Activated B cell treated with CpG ODN at 0.5 μM for 24 hours (primary cell): ENCODE measurements at regions not wholly inside any gene's neighbourhood (a gene's known extent, or its start where the extent isn't known, plus 50 kb on each side); places are given as distances from the start of the nearest gene placed in this dataset.

Experiments
- ATAC-seq: fragments of 200-7000 bp; cut with Tn5 transposase; one replicate; pipeline ENCODE4 v1.10.0; 2021; ENCODE audit warnings: low read depth, mild to moderate bottlenecking, moderate library complexity
- CTCF ChIA-PET: fragments of 350-600 bp; sonication (Branson Sonifier 250); formaldehyde crosslinking; loops from one replicate; lab custom pipeline; 2021; ENCODE audit warnings: antibody characterized with exemption; lab: Charles Lee
- POLR2A ChIA-PET: fragments of 350-600 bp; sonication (Branson Sonifier 250); formaldehyde crosslinking; loops from one replicate; lab custom pipeline; 2021; ENCODE audit warnings: antibody characterized with exemption; lab: Charles Lee
- DNase-seq: peaks from one replicate; pipeline ENCODE4 v3.0.0; 2022
- H3K27ac Mint-ChIP-seq: one replicate; pipeline ENCODE4 v1.8.0; 2020; ENCODE audit warnings: mixed read lengths
- H3K27me3 Mint-ChIP-seq: one replicate; pipeline ENCODE4 v1.8.0; 2021; ENCODE audit warnings: mixed read lengths
- H3K36me3 Mint-ChIP-seq: one replicate; pipeline ENCODE4 v1.8.0; 2021; ENCODE audit warnings: low read depth, mixed read lengths
- H3K4me1 Mint-ChIP-seq: one replicate; pipeline ENCODE4 v1.8.0; 2021; ENCODE audit warnings: mixed read lengths
- H3K4me3 Mint-ChIP-seq: one replicate; pipeline ENCODE4 v1.8.0; 2020; ENCODE audit warnings: mild to moderate bottlenecking, mixed read lengths
- H3K9me3 Mint-ChIP-seq: one replicate; pipeline ENCODE4 v1.8.0; 2020; ENCODE audit warnings: mixed read lengths
- intact Hi-C: fragments of 100-400 bp; cut with micrococcal nuclease; formaldehyde crosslinking; loops from one replicate; pipeline ENCODE4 v1.15.1; 2024
- TF ChIP-seq, protein P1 (sequence below): fragments of 200-600 bp; IDR thresholded peaks from one replicate; pipeline ENCODE4 v1.8.0; 2022; ENCODE audit warnings: antibody characterized with exemption, mild to moderate bottlenecking

DNA sequence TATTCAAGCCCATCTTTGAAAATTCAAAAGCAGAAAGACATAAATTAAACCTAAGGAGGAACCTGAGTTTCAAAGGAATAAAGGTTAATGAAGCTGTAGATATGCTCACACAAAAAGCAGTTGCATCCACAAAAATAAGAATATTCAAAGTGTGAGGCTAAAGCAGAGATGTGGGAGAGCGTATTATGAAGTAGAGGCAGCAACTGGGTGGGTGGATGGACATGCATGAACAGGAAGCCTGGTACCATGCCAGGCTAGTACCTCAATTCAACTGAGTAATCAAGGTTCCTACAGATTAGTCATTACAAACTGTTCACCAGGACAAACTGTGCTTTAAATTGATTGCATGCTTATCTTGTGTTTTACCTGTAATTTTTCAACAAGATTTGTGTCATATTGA, 330.0 kb upstream of the PKDCC start:
- TF ChIP-seq, protein P1, sequence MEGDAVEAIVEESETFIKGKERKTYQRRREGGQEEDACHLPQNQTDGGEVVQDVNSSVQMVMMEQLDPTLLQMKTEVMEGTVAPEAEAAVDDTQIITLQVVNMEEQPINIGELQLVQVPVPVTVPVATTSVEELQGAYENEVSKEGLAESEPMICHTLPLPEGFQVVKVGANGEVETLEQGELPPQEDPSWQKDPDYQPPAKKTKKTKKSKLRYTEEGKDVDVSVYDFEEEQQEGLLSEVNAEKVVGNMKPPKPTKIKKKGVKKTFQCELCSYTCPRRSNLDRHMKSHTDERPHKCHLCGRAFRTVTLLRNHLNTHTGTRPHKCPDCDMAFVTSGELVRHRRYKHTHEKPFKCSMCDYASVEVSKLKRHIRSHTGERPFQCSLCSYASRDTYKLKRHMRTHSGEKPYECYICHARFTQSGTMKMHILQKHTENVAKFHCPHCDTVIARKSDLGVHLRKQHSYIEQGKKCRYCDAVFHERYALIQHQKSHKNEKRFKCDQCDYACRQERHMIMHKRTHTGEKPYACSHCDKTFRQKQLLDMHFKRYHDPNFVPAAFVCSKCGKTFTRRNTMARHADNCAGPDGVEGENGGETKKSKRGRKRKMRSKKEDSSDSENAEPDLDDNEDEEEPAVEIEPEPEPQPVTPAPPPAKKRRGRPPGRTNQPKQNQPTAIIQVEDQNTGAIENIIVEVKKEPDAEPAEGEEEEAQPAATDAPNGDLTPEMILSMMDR, result no peak
- no peak overlapping the region for H3K4me3 Mint-ChIP-seq
- CTCF ChIA-PET, result no interaction called here
- POLR2A ChIA-PET, result no interaction called here
- no peak overlapping the region for H3K27ac Mint-ChIP-seq
- DNase-seq (no peak), ATAC-seq (no peak)
- H3K9me3 Mint-ChIP-seq, result no peaks in the 10 kb centered on the region
- intact Hi-C loops, result no loop called here
- H3K27me3 Mint-ChIP-seq, result no peaks in the 10 kb centered on the region
- peaks cover 22% of the 10 kb centered on the region for H3K4me1 Mint-ChIP-seq
- no peaks in the 10 kb centered on the region for H3K36me3 Mint-ChIP-seq

DNA sequence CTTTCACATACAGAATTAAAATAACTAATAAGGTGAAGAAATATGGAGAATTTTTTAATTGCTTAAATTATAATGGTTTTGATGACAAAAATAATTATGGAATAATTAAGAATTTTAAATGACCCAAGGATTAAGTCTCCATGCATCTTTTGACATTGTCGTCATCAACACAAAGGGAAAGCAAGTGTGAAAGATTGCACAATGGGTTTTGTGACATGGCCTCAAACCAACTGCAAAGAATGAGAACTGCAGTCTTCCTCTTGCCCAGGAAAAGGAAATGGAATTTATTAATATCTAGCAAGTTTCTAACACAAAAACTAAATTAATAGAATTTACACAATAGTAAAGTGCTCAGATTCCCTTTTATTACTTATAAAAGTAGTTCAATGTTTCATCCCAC, 329.1 kb upstream of the PKDCC start:
- Mint-ChIP-seq H3K27ac (no peak overlapping the region), H3K4me3 (no peak overlapping the region), H3K4me1 (peaks cover 22% of the 10 kb centered on the region), H3K9me3 (no peaks in the 10 kb centered on the region), H3K36me3 (no peaks in the 10 kb centered on the region), H3K27me3 (no peaks in the 10 kb centered on the region)
- DNase-seq (no peak), ATAC-seq (no peak)
- ChIA-PET POLR2A (no interaction called here), CTCF (no interaction called here)
- TF ChIP-seq, protein P1, result no peak
- intact Hi-C loops, result no loop called here

DNA sequence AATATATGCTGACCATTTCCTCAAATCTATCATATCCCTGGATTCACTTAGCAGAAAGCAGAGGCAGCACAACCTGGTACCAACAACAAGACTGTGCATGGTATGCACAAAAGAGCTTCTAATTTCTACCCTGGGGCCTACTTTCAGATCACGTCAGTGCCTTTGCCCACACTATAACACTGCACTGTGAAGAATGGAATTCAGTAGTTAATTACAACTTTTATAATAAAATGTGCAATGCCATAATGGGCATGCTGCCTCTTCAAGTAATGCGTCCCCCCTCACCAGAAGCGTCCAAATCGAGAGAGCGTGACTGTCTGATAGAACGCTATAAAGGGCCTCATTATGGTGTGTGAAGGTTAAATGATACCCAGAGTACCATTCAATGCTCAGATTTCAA, 328.1 kb upstream of the PKDCC start:
- DNase-seq (no peak), ATAC-seq (no peak)
- Mint-ChIP-seq H3K4me1 (peaks cover 22% of the 10 kb centered on the region), H3K36me3 (no peaks in the 10 kb centered on the region), H3K27me3 (no peaks in the 10 kb centered on the region), H3K4me3 (no peak overlapping the region), H3K27ac (no peak overlapping the region), H3K9me3 (no peaks in the 10 kb centered on the region)
- ChIA-PET POLR2A (no interaction called here), CTCF (no interaction called here)
- intact Hi-C loops, result no loop called here
- TF ChIP-seq, protein P1, result no peak

DNA sequence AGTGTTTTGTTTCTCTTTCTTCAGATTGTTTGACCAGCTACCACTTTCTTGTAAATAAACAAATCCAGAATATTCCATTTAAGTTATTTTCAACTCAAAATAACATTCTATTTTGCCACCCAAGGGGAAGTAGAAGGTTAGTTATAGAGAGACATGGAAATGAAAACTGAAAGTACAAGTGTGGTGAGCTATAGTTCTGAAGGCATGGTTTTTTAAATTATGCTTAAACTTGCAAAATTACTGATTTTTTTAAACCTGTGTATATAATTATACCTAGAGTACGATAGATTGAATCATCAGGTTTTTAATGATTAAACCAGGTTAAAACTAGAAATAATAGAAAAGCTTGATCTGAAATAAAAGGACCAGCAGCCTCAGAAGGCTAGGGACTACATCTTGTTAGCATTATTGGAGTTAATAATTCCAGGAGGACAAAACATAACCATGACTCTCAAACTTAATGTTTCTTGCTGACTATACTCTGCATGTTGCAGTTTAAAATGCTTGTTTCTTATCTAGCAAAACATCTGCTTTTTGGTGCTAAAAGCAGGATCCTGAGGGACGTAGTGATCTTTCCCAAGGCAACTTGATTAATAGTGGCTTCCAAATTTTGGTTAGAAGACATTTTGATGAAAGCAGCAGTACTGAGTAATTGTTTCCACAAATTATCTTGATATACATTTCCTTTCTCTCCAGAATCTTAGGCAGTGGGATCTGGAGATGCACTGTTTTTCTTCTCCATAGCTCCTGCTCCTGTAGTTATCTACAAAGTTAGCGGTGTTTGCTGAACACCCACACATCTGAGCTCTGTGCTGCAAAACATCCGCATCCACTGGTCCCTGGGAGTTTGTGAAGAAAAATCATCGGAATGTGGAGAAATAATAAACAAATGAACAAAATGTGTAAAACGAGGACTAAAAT, 327.2 kb upstream of the PKDCC start:
- H3K36me3 Mint-ChIP-seq, result no peaks in the 10 kb centered on the region
- POLR2A ChIA-PET, result no interaction called here
- ATAC-seq, result no peak

DNA sequence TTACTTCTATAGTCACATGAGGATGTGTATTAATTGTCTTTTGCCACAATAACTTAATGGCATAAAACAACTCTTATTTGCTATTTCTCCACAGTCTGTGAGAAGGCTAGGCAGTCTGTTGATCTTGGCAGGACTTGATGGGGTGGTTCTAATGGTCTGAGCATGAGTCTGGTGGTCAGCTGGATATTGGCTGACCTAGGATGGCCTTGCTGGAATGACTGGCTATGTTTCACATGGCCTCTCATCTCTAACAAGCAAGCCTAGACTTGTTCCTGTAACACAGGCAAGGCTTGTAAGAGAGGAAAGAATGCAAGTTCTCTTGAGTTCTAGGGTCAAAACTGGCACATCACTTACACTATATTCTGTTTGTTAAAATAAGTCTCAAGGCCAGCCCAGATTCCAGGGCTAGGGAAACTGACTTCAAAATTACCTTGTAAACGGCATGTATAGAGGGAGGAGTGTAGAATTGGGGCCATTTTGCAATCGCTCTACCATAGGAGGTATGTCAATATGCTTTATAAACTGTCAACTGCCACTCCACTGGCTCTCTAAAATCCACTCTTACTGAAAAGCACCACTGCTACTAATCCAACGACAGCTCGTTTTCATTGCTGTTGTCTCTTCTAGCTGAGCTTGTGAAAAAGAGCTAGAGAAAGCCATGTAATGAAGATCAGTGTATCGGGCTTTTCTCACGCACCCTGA, 325.0 kb upstream of the PKDCC start:
- H3K36me3 Mint-ChIP-seq, result no peaks in the 10 kb centered on the region
- ChIA-PET POLR2A (no interaction called here), CTCF (no interaction called here)
- H3K9me3 Mint-ChIP-seq, result no peaks in the 10 kb centered on the region
- TF ChIP-seq, protein P1, result no peak
- peaks cover 8% of the 10 kb centered on the region for H3K4me1 Mint-ChIP-seq
- intact Hi-C loops, result no loop called here
- no peaks in the 10 kb centered on the region for H3K27me3 Mint-ChIP-seq
- no peak overlapping the region for H3K27ac Mint-ChIP-seq
- H3K4me3 Mint-ChIP-seq, result no peak overlapping the region
- DNase-seq (no peak), ATAC-seq (no peak)

More for the DNA sequence above, 327.2 kb upstream of the PKDCC start:
- Mint-ChIP-seq H3K9me3 (no peaks in the 10 kb centered on the region), H3K27ac (no peak overlapping the region), H3K4me3 (no peak overlapping the region), H3K27me3 (no peaks in the 10 kb centered on the region), H3K4me1 (peaks cover 16% of the 10 kb centered on the region)
- TF ChIP-seq, protein P1, result no peak
- intact Hi-C loops, result no loop called here
- no peak for DNase-seq
- CTCF ChIA-PET, result no interaction called here
